ENCODE measurements at regions not wholly inside any gene's neighbourhood (a gene's known extent, or its start where the extent isn't known, plus 50 kb on each side); places are given as distances from the start of the nearest gene placed in this dataset.

DNA sequence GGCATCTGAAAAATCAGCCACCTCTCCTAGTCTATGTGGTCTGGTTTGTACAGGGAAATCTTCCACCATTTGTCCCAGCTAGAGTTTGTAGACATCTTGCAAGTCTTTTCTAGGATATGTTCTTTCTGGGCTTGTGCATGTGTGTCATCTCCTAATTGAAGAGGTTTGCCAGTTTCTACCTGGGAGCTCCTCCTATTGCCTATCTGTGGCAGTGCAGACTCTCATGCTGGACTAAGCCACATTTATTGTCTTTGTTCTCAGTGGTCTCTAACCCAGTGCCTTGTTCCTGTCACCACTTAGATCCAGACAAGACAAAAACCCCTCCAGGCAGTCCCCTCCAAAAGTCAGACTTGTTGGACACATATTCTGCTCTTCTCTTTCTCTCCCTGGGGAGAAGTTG lies 72.0 kb upstream of the MRPS9 start:
- Histone ChIP-seq H3K36me3 (ENCODE audit: low read depth) (no peaks in the 10 kb centered on the region), H3K4me3 (no peak overlapping the region), H3K4me1 (ENCODE audit: insufficient read depth) (no peaks in the 10 kb centered on the region), H3K27me3 (replicated peaks; ENCODE audit: insufficient read depth) (no peaks in the 10 kb centered on the region), H3K79me2 (ENCODE audit: insufficient read depth) (no peaks in the 10 kb centered on the region), H3K9me3 (ENCODE audit: low read depth) (no peaks in the 10 kb centered on the region), H3K9me2 (ENCODE audit: insufficient read depth) (no peaks in the 10 kb centered on the region), H3K4me2 (ENCODE audit: unreplicated experiment) (no peak overlapping the region), H3F3A (ENCODE audit: insufficient read depth) (no peaks in the 10 kb centered on the region), H3K9ac (no peak overlapping the region), H2AFZ (no peak overlapping the region), H4K20me1 (ENCODE audit: insufficient read depth) (no peaks in the 10 kb centered on the region), H3K27ac (no peak overlapping the region)
- in situ Hi-C loops (cut with MboI): no loop called here
- TF ChIP-seq EZH2 (IDR thresholded peaks at IDR 0.05; ENCODE audit: insufficient read depth, poor library complexity, severe bottlenecking): no peak
- no peak for TF ChIP-seq EZH2phosphoT487 (IDR thresholded peaks at IDR 0.05; ENCODE audit: insufficient read depth, low read depth)
- DNase-seq: no peak

- Histone ChIP-seq H3K27ac (no peak overlapping the region), H3K9ac (no peak overlapping the region), H3K4me1 (ENCODE audit: insufficient read depth) (no peaks in the 10 kb centered on the region), H3F3A (ENCODE audit: insufficient read depth) (no peaks in the 10 kb centered on the region), H3K36me3 (ENCODE audit: low read depth) (no peaks in the 10 kb centered on the region), H3K4me2 (ENCODE audit: unreplicated experiment) (no peak overlapping the region), H3K4me3 (no peak overlapping the region), H4K20me1 (ENCODE audit: insufficient read depth) (no peaks in the 10 kb centered on the region), H3K9me2 (ENCODE audit: insufficient read depth) (no peaks in the 10 kb centered on the region), H3K9me3 (ENCODE audit: low read depth) (no peaks in the 10 kb centered on the region), H3K27me3 (replicated peaks; ENCODE audit: insufficient read depth) (no peaks in the 10 kb centered on the region), H3K79me2 (ENCODE audit: insufficient read depth) (no peaks in the 10 kb centered on the region), H2AFZ (no peak overlapping the region)
- WGBS, 2 experiments (ENCODE audit: low coverage in 1 of 2, low lambda C conversion rate in 2 of 2, missing lambda C conversion rate in 2 of 2): 13 to 18% methylated on average over 3 of the region's 3 CpGs
- in situ Hi-C loops (cut with MboI): no loop called here
- no peak for DNase-seq
- no peak for TF ChIP-seq EZH2phosphoT487 (IDR thresholded peaks at IDR 0.05; ENCODE audit: insufficient read depth, low read depth)
- no peak for TF ChIP-seq EZH2 (IDR thresholded peaks at IDR 0.05; ENCODE audit: insufficient read depth, poor library complexity, severe bottlenecking)
Observed at GRCh38 chr2:104969564-104969963, 68.3 kb upstream of the MRPS9 start.

DNA sequence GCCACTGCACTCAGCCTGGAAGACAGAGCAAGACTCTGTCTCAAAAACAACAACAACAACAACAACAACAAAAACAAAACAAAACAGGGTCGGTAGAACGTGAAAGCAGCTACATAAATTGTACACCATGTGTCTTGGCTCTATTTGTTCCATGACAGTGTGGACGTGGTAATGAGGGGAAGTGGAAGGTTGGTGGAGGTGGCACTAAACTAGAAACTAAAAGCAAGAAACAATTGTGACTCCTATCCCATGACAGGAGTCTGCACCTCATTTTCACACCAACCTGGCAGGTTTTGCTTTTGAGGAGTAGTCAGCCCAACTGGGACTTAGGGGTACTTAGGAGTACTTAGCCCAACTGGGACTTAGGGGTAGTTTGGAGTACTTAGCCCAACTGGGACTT lies 62.5 kb upstream of the MRPS9 start:
- 24 to 27% methylated on average over 3 of the region's 3 CpGs for WGBS, 2 experiments (ENCODE audit: low coverage in 1 of 2, low lambda C conversion rate in 2 of 2, missing lambda C conversion rate in 2 of 2)
- no peak for DNase-seq
- no peaks in the 10 kb centered on the region for H4K20me1 ChIP-seq (ENCODE audit: insufficient read depth)

GRCh38 chr2:104975851-104976250 lies 62.0 kb upstream of the MRPS9 start:
- no peak overlapping the region for H3K27ac ChIP-seq
- no peaks in the 10 kb centered on the region for H3K4me1 ChIP-seq (ENCODE audit: insufficient read depth)
- H3K9me3 ChIP-seq (ENCODE audit: low read depth): no peaks in the 10 kb centered on the region
- no peaks in the 10 kb centered on the region for H3K27me3 ChIP-seq (replicated peaks; ENCODE audit: insufficient read depth)
- no peak overlapping the region for H3K4me2 ChIP-seq (ENCODE audit: unreplicated experiment)
- no peaks in the 10 kb centered on the region for H3F3A ChIP-seq (ENCODE audit: insufficient read depth)
- H3K9ac ChIP-seq: no peak overlapping the region
- no peak for DNase-seq
- no peak overlapping the region for H2AFZ ChIP-seq
- WGBS, 2 experiments (ENCODE audit: low coverage in 1 of 2, low lambda C conversion rate in 2 of 2, missing lambda C conversion rate in 2 of 2): 2 to 6% methylated on average over 3 of the region's 3 CpGs
- H3K9me2 ChIP-seq (ENCODE audit: insufficient read depth): no peaks in the 10 kb centered on the region
- in situ Hi-C loops (cut with MboI): no loop called here
- H3K4me3 ChIP-seq: no peak overlapping the region
- TF ChIP-seq EZH2 (IDR thresholded peaks at IDR 0.05; ENCODE audit: insufficient read depth, poor library complexity, severe bottlenecking): no peak
- no peak for TF ChIP-seq EZH2phosphoT487 (IDR thresholded peaks at IDR 0.05; ENCODE audit: insufficient read depth, low read depth)
- no peaks in the 10 kb centered on the region for H3K36me3 ChIP-seq (ENCODE audit: low read depth)
- no peaks in the 10 kb centered on the region for H3K79me2 ChIP-seq (ENCODE audit: insufficient read depth)
- H4K20me1 ChIP-seq (ENCODE audit: insufficient read depth): no peaks in the 10 kb centered on the region

More for the DNA sequence above, 62.5 kb upstream of the MRPS9 start:
- no peaks in the 10 kb centered on the region for H3K36me3 ChIP-seq (ENCODE audit: low read depth)
- in situ Hi-C loops (cut with MboI): no loop called here
- no peak overlapping the region for H2AFZ ChIP-seq
- H3K27me3 ChIP-seq (replicated peaks; ENCODE audit: insufficient read depth): no peaks in the 10 kb centered on the region
- H3F3A ChIP-seq (ENCODE audit: insufficient read depth): no peaks in the 10 kb centered on the region
- no peak overlapping the region for H3K4me2 ChIP-seq (ENCODE audit: unreplicated experiment)
- no peak overlapping the region for H3K9ac ChIP-seq
- no peaks in the 10 kb centered on the region for H3K9me3 ChIP-seq (ENCODE audit: low read depth)
- H3K27ac ChIP-seq: no peak overlapping the region
- TF ChIP-seq EZH2phosphoT487 (IDR thresholded peaks at IDR 0.05; ENCODE audit: insufficient read depth, low read depth) (no peak), EZH2 (IDR thresholded peaks at IDR 0.05; ENCODE audit: insufficient read depth, poor library complexity, severe bottlenecking) (no peak)
- H3K79me2 ChIP-seq (ENCODE audit: insufficient read depth): no peaks in the 10 kb centered on the region
- no peaks in the 10 kb centered on the region for H3K4me1 ChIP-seq (ENCODE audit: insufficient read depth)
- no peak overlapping the region for H3K4me3 ChIP-seq
- no peaks in the 10 kb centered on the region for H3K9me2 ChIP-seq (ENCODE audit: insufficient read depth)

DNA sequence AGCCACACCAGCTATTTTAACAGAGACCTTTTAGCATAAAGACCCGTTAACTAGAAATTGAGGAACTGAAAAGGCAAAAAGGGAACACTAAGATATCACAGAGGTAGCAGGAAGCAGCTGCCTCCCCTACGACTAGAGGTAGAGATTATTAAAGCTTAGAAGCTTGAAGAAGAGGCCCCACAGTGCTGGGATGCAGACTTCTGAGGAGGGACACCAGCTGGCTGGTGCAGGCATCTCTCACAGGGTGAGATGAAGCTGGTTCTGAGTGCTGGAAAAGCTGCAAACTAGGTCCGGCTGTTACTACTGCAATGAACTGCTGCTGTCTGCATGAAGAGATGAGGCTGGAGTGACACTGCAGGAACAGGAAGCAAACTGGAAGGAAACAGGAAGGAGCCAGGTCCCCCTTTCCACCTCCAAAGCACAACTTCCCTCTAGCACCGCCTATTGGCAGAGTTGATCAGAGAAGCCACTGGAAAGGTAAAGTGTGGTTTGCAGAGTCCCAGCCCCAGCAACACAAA lies 61.2 kb upstream of the MRPS9 start:
- Histone ChIP-seq H3K4me2 (ENCODE audit: unreplicated experiment) (no peak overlapping the region), H3K9me3 (ENCODE audit: low read depth) (no peaks in the 10 kb centered on the region), H4K20me1 (ENCODE audit: insufficient read depth) (no peaks in the 10 kb centered on the region), H2AFZ (no peak overlapping the region), H3K27me3 (replicated peaks; ENCODE audit: insufficient read depth) (no peaks in the 10 kb centered on the region), H3K9ac (no peak overlapping the region), H3K4me1 (ENCODE audit: insufficient read depth) (no peaks in the 10 kb centered on the region), H3K9me2 (ENCODE audit: insufficient read depth) (no peaks in the 10 kb centered on the region), H3K36me3 (ENCODE audit: low read depth) (no peaks in the 10 kb centered on the region), H3K4me3 (no peak overlapping the region), H3F3A (ENCODE audit: insufficient read depth) (no peaks in the 10 kb centered on the region), H3K27ac (no peak overlapping the region), H3K79me2 (ENCODE audit: insufficient read depth) (no peaks in the 10 kb centered on the region)
- in situ Hi-C loops (cut with MboI): no loop called here
- 26 to 29% methylated on average over 4 of the region's 4 CpGs for WGBS, 2 experiments (ENCODE audit: low coverage in 1 of 2, low lambda C conversion rate in 2 of 2, missing lambda C conversion rate in 2 of 2)
- TF ChIP-seq EZH2 (IDR thresholded peaks at IDR 0.05; ENCODE audit: insufficient read depth, poor library complexity, severe bottlenecking): no peak
- no peak for TF ChIP-seq EZH2phosphoT487 (IDR thresholded peaks at IDR 0.05; ENCODE audit: insufficient read depth, low read depth)
- no peak for DNase-seq
